Esophagus (tissue), 2 donors: ENCODE measurements at regions not wholly inside any gene's neighbourhood (a gene's known extent, or its start where the extent isn't known, plus 50 kb on each side); places are given as distances from the start of the nearest gene placed in this dataset.

ENCODE experiments used
- H3K27ac ChIP-seq, 2 donors: one replicate each; pipeline ENCODE4 v1.5.1; 2013; ENCODE audit warnings: low read depth in 2 of 2, mild to moderate bottlenecking in 2 of 2, inconsistent platforms in 1 of 2, low read length in 1 of 2, moderate library complexity in 1 of 2
- H3K27me3 ChIP-seq, 2 donors: one replicate each; pipeline ENCODE4 v1.6.1; 2013; ENCODE audit warnings: low read length in 2 of 2, control low read depth in 1 of 2, mild to moderate bottlenecking in 1 of 2; ENCODE audit not compliant: insufficient read depth in 2 of 2, control insufficient read depth in 1 of 2
- H3K36me3 ChIP-seq, 2 donors: one replicate each; pipeline ENCODE4 v1.6.1; 2013; ENCODE audit warnings: low read length in 1 of 2; ENCODE audit not compliant: control insufficient read depth in 2 of 2, insufficient read depth in 2 of 2
- H3K4me1 ChIP-seq, 2 donors: one replicate each; pipeline ENCODE4 v1.6.1; 2013; ENCODE audit warnings: low read length in 1 of 2; ENCODE audit not compliant: control insufficient read depth in 2 of 2, insufficient read depth in 2 of 2
- H3K4me3 ChIP-seq, 2 donors: one replicate each; pipeline ENCODE4 v1.5.1; 2013; ENCODE audit warnings: low read length in 2 of 2, mild to moderate bottlenecking in 2 of 2, low read depth in 1 of 2, moderate library complexity in 1 of 2
- H3K9me3 ChIP-seq, 2 donors: one replicate each; pipeline ENCODE4 v1.6.1; 2013; ENCODE audit warnings: mild to moderate bottlenecking in 2 of 2, low read depth in 1 of 2, low read length in 1 of 2, moderate library complexity in 1 of 2; ENCODE audit not compliant: control insufficient read depth in 2 of 2, insufficient read depth in 1 of 2
- WGBS, 2 donors: extraction: QIAGEN DNeasy Blood & Tissue Kit; methylation state at CpG; one replicate each; pipeline ENCODE4 v1.1.7; 2013; 5-methylcytosine and 5-hydroxymethylcytosine counted together
- donor health status: healthy with polysubstance abuse.
- donor health status: Bipolar disorder and iron deficiency.

- Histone ChIP-seq H3K27ac (no peak overlapping the region), H3K36me3 (no peaks in the 10 kb centered on the region), H3K4me1 (no peaks in the 10 kb centered on the region), H3K4me3 (no peak overlapping the region), H3K27me3 (no peaks in the 10 kb centered on the region), H3K9me3 (no peaks in the 10 kb centered on the region)
- 23 to 31% methylated on average over 8 of the region's 8 CpGs for WGBS, 2 donors
Measured at GRCh38 chr12:39103552-39104165, 198.3 kb upstream of the CPNE8 start.

- Histone ChIP-seq H3K4me1 (no peaks in the 10 kb centered on the region), H3K9me3 (no peaks in the 10 kb centered on the region), H3K27ac (no peak overlapping the region), H3K27me3 (no peaks in the 10 kb centered on the region), H3K4me3 (no peak overlapping the region), H3K36me3 (no peaks in the 10 kb centered on the region)
- WGBS, 2 donors: 57 to 65% methylated on average over 3 of the region's 3 CpGs
Measured at GRCh38 chr12:39102474-39103209, 197.3 kb upstream of the CPNE8 start.

GRCh38 chr12:39095636-39096330, 190.4 kb upstream of the CPNE8 start:
- H3K4me1 ChIP-seq: no peaks in the 10 kb centered on the region
- WGBS, 2 donors: 79 to 84% methylated on average over 2 of the region's 2 CpGs
- no peak overlapping the region for H3K27ac ChIP-seq
- H3K27me3 ChIP-seq: no peaks in the 10 kb centered on the region
- no peaks in the 10 kb centered on the region for H3K36me3 ChIP-seq
- H3K4me3 ChIP-seq: no peak overlapping the region
- no peaks in the 10 kb centered on the region for H3K9me3 ChIP-seq

- H3K9me3 ChIP-seq: no peaks in the 10 kb centered on the region
- no peaks in the 10 kb centered on the region for H3K4me1 ChIP-seq
- H3K27me3 ChIP-seq: peaks cover 2% of the 10 kb centered on the region in 2 donors
- no peak overlapping the region for H3K4me3 ChIP-seq
- no peak overlapping the region for H3K27ac ChIP-seq
- no peaks in the 10 kb centered on the region for H3K36me3 ChIP-seq
- 84 to 85% methylated on average over 1 of the region's 1 CpG for WGBS, 2 donors
Measured at GRCh38 chr12:39081910-39082309, 176.5 kb upstream of the CPNE8 start.

- Histone ChIP-seq H3K27me3 (peaks cover 2% of the 10 kb centered on the region in 2 donors), H3K27ac (no peak overlapping the region), H3K4me1 (no peaks in the 10 kb centered on the region), H3K36me3 (no peaks in the 10 kb centered on the region), H3K9me3 (no peaks in the 10 kb centered on the region), H3K4me3 (no peak overlapping the region)
- WGBS, 2 donors: 49 to 64% methylated on average over 2 of the region's 2 CpGs
Measured at GRCh38 chr12:39077226-39077625, 171.8 kb upstream of the CPNE8 start.

- no peaks in the 10 kb centered on the region for H3K36me3 ChIP-seq
- WGBS, 2 donors: 33 to 36% methylated on average over 2 of the region's 2 CpGs
- no peak overlapping the region for H3K4me3 ChIP-seq
- no peak overlapping the region for H3K27ac ChIP-seq
- H3K4me1 ChIP-seq: no peaks in the 10 kb centered on the region
- no peaks in the 10 kb centered on the region for H3K9me3 ChIP-seq
- H3K27me3 ChIP-seq: peaks cover 2% of the 10 kb centered on the region in 2 donors
Measured at GRCh38 chr12:39074063-39074462, 168.7 kb upstream of the CPNE8 start.

GRCh38 chr12:39072658-39073057, 167.3 kb upstream of the CPNE8 start:
- 59 to 74% methylated on average over 2 of the region's 2 CpGs for WGBS, 2 donors

GRCh38 chr12:39071611-39072010, 166.2 kb upstream of the CPNE8 start:
- Histone ChIP-seq H3K27me3 (no peaks in the 10 kb centered on the region), H3K27ac (no peak overlapping the region), H3K36me3 (no peaks in the 10 kb centered on the region), H3K4me1 (no peaks in the 10 kb centered on the region), H3K9me3 (no peaks in the 10 kb centered on the region), H3K4me3 (no peak overlapping the region)
- 70 to 77% methylated on average over 4 of the region's 4 CpGs for WGBS, 2 donors

More at GRCh38 chr12:39072658-39073057, 167.3 kb upstream of the CPNE8 start:
- no peak overlapping the region for H3K27ac ChIP-seq
- no peaks in the 10 kb centered on the region for H3K27me3 ChIP-seq
- no peaks in the 10 kb centered on the region for H3K4me1 ChIP-seq
- H3K4me3 ChIP-seq: no peak overlapping the region
- H3K36me3 ChIP-seq: no peaks in the 10 kb centered on the region
- H3K9me3 ChIP-seq: no peaks in the 10 kb centered on the region

GRCh38 chr12:39070775-39071174, 165.4 kb upstream of the CPNE8 start:
- no peaks in the 10 kb centered on the region for H3K36me3 ChIP-seq
- H3K4me1 ChIP-seq: no peaks in the 10 kb centered on the region
- 44% methylated on average over 2 of the region's 2 CpGs for WGBS, 2 donors

More at GRCh38 chr12:39070775-39071174, 165.4 kb upstream of the CPNE8 start:
- Histone ChIP-seq H3K27ac (no peak overlapping the region), H3K9me3 (no peaks in the 10 kb centered on the region), H3K27me3 (no peaks in the 10 kb centered on the region), H3K4me3 (no peak overlapping the region)
